ENCODE measurements at regions not wholly inside any gene's neighbourhood (a gene's known extent, or its start where the extent isn't known, plus 50 kb on each side); places are given as distances from the start of the nearest gene placed in this dataset.

DNA sequence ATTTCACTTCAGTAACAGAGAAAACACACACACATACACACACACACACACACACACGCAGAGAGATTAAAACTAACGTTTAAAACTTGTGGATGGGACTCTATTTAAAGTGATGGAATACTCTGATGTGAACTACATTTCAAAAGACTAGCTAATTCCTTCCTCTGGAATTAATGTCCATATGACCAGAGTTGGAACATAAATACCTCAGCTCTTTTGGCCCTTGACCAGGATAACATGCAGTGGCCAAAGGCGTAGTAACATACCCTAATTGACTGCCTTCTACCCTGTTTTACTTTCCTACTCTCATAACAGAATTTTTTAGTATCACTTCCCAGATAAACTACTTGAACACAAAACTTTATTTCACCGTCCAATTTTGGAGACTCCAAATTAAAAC lies 671.3 kb upstream of the CHAC2 start:
- no peak for DNase-seq
- TF ChIP-seq POLR2A (IDR thresholded peaks at IDR 0.05), result no peak
- TF ChIP-seq, protein P1, sequence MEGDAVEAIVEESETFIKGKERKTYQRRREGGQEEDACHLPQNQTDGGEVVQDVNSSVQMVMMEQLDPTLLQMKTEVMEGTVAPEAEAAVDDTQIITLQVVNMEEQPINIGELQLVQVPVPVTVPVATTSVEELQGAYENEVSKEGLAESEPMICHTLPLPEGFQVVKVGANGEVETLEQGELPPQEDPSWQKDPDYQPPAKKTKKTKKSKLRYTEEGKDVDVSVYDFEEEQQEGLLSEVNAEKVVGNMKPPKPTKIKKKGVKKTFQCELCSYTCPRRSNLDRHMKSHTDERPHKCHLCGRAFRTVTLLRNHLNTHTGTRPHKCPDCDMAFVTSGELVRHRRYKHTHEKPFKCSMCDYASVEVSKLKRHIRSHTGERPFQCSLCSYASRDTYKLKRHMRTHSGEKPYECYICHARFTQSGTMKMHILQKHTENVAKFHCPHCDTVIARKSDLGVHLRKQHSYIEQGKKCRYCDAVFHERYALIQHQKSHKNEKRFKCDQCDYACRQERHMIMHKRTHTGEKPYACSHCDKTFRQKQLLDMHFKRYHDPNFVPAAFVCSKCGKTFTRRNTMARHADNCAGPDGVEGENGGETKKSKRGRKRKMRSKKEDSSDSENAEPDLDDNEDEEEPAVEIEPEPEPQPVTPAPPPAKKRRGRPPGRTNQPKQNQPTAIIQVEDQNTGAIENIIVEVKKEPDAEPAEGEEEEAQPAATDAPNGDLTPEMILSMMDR (IDR thresholded peaks at IDR 0.05), result no peak

DNA sequence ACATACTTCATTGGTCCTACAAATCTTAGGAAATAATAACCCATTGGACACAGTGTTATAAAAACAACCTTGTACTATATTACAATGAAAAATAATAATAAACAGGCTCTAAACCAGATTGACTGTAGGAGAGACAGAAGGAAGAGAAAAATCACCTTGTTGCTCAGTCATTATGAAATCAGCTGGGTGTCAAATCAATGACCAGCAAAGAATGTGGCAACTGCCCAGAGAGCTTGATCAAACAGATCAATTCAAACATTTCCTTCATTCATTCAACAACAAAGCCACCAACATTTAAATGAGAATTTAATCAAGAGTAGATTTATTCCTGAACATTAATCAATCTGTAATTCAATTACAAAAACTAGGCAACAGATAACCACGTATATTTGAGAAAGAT lies 671.9 kb upstream of the CHAC2 start:
- no peak for DNase-seq
- no peak overlapping the region for H3K27ac ChIP-seq

More for the DNA sequence above, 671.3 kb upstream of the CHAC2 start:
- Histone ChIP-seq H3K27ac (no peak overlapping the region), H3K4me1 (no peaks in the 10 kb centered on the region), H3K36me3 (no peaks in the 10 kb centered on the region), H3K9me3 (no peaks in the 10 kb centered on the region), H3K27me3 (no peaks in the 10 kb centered on the region), H3K4me3 (no peak overlapping the region)

DNA sequence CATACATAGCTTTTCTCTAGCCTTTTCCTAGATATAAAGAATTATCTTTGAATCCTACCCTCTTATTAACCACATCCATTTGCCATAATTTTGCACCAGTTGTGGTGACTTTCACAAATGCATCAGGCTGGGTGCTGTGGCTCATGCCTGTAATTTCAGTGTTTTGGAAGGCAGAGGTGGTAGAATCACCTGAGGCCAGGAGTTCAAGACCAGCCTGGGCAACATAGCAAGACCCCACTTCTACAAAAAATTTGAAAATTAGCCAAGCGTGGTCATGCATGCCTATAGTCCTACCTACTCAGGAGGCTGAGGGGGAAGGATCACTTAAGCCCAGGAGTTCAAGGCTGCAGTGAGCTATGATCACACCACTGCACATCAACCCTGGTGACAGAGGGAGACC lies 672.4 kb upstream of the CHAC2 start:
- Histone ChIP-seq H3K27me3 (no peaks in the 10 kb centered on the region), H3K27ac (no peak overlapping the region), H3K9me3 (no peaks in the 10 kb centered on the region), H3K4me3 (no peak overlapping the region), H3K36me3 (no peaks in the 10 kb centered on the region), H3K4me1 (no peaks in the 10 kb centered on the region)
- TF ChIP-seq, protein P1 (IDR thresholded peaks at IDR 0.05), result no peak
- TF ChIP-seq POLR2A (IDR thresholded peaks at IDR 0.05), result no peak
- DNase-seq, result no peak

More for the DNA sequence above, 671.9 kb upstream of the CHAC2 start:
- Histone ChIP-seq H3K9me3 (no peaks in the 10 kb centered on the region), H3K36me3 (no peaks in the 10 kb centered on the region), H3K4me3 (no peak overlapping the region), H3K27me3 (no peaks in the 10 kb centered on the region), H3K4me1 (no peaks in the 10 kb centered on the region)
- TF ChIP-seq POLR2A (IDR thresholded peaks at IDR 0.05), result no peak
- TF ChIP-seq, protein P1 (IDR thresholded peaks at IDR 0.05), result no peak

DNA sequence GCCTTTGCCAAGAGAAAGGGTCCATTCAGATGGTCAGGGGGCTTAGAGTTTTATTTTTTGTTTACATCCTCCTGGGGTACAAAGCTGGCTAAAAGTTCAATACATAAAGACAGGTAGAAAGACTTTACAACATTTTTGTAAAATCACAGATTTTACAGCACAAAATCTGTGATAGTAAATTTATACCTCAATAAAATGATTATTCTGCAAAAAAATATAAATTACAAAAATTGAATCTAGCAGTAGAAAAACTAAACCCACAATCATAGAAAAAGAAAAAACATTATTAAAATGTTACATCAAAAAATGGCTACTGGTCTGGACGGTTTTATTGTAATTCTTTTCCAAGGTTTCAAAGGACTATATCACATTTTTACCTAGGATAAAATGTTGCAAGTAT lies 674.2 kb upstream of the CHAC2 start:
- no peaks in the 10 kb centered on the region for H3K36me3 ChIP-seq
- H3K9me3 ChIP-seq, result no peaks in the 10 kb centered on the region
- no peaks in the 10 kb centered on the region for H3K27me3 ChIP-seq
- DNase-seq, result no peak
- H3K4me1 ChIP-seq, result no peaks in the 10 kb centered on the region
- no peak for TF ChIP-seq POLR2A (IDR thresholded peaks at IDR 0.05)
- TF ChIP-seq, protein P1 (IDR thresholded peaks at IDR 0.05), result no peak
- H3K4me3 ChIP-seq, result no peak overlapping the region
- H3K27ac ChIP-seq, result no peak overlapping the region

DNA sequence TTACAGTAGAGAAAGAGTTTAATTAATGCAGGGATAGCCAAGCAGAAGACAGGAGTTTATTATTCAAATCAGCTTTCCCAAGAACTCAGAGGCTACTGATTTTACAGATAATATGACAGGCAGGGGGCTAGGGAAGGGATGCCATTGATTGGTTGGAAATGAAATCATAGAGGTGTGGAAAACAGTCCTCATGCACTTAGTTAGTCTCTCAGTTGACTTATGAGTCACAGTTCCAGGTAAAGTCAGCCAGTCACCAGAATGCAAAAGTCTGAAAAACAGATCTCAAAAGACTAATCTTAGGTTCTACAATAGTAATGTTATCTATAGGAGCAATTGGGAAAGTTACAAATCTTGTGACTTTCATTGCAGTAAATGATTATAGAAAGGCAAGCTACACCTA lies 676.4 kb upstream of the CHAC2 start:
- H3K4me3 ChIP-seq, result no peak overlapping the region
- H3K27ac ChIP-seq, result no peak overlapping the region
- no peaks in the 10 kb centered on the region for H3K4me1 ChIP-seq
- no peak for TF ChIP-seq POLR2A (IDR thresholded peaks at IDR 0.05)
- TF ChIP-seq, protein P1 (IDR thresholded peaks at IDR 0.05), result no peak
- H3K9me3 ChIP-seq, result no peaks in the 10 kb centered on the region
- no peaks in the 10 kb centered on the region for H3K27me3 ChIP-seq
- H3K36me3 ChIP-seq, result no peaks in the 10 kb centered on the region
- DNase-seq, result no peak

DNA sequence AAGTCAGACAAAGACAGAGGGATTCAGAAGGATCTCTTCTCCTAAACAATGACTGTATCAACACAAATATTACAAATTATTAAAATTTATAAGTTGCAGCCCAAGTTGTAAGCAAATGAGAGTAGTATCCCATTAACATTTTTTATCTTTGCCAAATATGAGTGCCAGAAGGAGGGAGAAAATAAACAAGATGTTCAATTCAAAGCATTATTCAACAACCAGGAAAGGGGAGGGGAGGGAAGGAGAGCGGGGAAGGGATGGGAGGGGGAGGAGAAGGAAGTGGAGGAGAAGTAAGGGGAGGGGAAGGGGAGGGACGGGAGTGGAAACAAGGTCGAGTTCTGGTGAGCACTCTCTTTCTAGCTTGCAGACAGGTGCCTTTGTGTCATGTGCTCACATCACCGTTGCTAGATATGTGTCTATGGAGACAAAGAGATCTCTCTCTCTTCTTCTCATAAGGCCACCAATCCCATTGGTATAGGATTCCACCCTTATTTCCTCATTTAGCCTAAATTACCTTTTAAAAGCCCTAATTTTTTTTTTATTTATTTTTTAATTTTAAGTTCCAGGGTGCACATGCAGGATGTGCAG lies 679.6 kb upstream of the CHAC2 start:
- Histone ChIP-seq H3K36me3 (no peaks in the 10 kb centered on the region), H3K9me3 (no peaks in the 10 kb centered on the region), H3K27ac (no peak overlapping the region), H3K4me3 (no peak overlapping the region), H3K27me3 (no peaks in the 10 kb centered on the region), H3K4me1 (no peaks in the 10 kb centered on the region)
- TF ChIP-seq, protein P1 (IDR thresholded peaks at IDR 0.05), result no peak
- no peak for TF ChIP-seq POLR2A (IDR thresholded peaks at IDR 0.05)
- DNase-seq, result no peak

Data from Peyer's patch (tissue), 4 donors.